Activated gamma-delta T cell treated with Interleukin-2 at 50 U/mL for 16 hours (primary cell): ENCODE measurements at regions not wholly inside any gene's neighbourhood (a gene's known extent, or its start where the extent isn't known, plus 50 kb on each side); places are given as distances from the start of the nearest gene placed in this dataset.

ENCODE experiments used
- DNase-seq: peaks from one replicate; pipeline ENCODE4 v3.0.0-alpha.2; 2020

GRCh38 chr3:111359261-111360030 lies 182.6 kb upstream of the CD96 start:
- DNase-seq = no peak

- no peak for DNase-seq
Observed at GRCh38 chr3:111362381-111363009, 179.5 kb upstream of the CD96 start.

GRCh38 chr3:111366515-111366914 lies 175.5 kb upstream of the CD96 start:
- no peak for DNase-seq

DNA sequence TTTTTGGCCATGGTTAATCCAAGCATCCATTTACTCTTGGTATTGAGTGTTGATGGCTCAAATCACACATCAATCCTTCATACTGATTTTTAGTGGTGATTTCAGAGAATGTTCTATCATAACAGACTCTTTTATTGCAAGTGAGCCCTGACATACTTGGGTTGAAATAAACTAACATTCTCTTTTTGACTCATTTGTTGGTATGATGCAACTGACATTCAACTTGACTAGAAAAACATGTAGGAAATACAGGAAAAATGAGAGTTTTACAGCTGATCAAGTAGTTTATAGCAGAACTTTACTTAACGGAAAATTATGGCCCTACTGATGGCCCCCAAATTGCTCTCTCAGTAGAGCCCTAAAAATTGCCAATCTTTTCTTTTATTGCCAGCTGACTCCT lies 173.9 kb upstream of the CD96 start:
- no peak for DNase-seq

DNA sequence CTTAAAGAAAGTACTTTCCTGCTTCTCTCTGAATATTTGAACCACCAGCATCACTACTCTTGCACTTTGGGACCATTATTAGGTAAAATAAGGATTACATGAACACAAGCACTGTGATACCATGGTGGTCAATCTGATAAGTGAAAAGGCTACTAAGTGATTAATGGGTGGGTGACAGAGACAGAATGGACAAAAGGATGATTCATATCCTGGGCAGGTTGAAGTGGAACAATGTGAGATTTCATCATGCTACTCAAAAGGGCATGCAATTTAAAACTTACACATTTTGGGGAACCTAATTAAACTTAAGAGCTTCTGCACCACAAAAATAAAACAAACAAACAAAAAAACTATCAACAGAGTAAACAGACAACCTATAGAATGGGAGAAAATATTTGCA lies 172.0 kb upstream of the CD96 start:
- no peak for DNase-seq

- DNase-seq = no peak
Observed at GRCh38 chr3:111373239-111373638, 168.8 kb upstream of the CD96 start.

- no peak for DNase-seq
Observed at GRCh38 chr3:111373861-111374260, 168.1 kb upstream of the CD96 start.

DNA sequence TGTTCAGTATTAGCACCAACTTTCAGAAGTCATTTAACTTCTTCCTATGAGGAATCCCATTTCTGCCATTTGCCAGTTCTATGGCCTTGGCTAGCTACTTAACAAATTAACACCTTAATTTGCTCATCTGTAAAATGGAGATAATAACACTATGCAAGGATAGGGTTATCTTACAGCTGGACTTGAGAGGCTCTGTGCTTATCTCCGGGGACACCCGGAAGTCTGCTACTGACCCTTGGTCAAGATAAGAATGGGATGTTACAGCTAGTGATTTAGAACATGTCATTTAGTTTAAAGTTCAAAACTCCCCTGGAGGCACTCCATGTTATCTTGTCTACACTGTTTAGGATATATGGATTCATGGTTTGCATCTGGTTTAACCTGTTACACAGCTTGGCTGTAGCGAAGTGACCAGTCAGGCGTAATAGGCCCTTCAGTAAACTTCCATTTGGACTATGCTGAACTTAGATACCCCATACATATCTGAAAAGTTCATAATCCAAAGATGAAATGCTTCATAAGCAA lies 156.0 kb upstream of the CD96 start:
- DNase-seq = no peak

DNA sequence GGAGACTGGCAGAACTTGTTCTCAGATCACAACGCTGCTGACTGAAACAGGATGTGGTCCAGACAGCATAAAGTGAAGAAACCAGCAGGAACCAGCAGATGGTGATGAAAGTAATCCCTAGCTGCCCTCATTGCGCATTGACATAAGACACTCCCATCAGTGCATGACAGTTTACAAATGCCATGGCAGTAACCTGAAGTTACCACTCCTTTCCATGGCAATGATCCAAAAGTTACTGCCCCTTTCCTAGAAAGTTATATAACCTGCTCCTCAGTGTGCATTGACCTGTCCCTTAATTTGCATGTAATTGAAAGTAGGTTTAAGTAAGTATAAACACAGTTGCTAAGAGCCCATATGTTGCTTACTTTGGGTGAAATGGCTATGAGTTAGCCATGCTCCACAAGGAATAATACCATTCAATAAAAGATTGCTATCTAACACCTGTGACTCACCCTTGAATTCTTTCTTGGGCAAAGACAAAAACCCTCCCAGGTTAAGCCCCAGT lies 149.1 kb upstream of the CD96 start:
- DNase-seq = peak; percentile 40

DNA sequence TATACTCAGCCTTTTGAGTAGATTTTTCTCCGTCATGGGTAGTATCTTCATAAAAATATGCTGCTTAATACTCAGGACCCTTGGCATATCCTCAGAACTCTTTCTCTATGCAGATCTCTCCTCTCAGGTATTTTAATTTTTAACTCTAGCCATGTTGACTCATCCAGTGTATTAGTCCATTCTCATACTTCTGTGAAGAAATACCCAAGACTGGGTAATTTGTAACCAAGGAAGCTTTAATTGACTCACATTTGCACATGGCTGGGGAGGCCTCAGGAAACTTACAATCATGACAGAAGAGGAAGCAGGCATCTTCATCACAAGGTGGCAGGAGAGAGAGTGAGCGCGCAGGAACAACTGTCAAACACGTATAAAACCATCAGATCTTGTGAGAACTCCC lies 129.3 kb upstream of the CD96 start:
- DNase-seq = no peak

DNA sequence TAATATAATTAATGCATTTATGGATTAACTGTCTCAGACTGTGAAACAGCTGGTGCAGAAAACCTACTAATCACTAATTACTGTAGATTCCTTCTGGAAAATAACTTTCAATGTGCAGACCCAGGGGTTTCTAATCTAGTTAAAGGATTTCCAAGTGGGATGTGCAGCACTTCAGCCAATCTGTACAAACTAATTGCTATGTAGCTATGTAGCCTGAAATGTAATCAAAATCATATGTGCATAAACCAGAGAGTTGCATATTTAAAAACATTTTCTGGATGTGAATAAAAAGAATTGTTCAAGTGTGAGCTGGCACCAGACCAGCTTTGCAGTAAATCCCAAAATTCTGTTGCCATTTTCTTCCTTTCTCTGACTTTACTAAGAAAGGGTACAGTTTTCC lies 127.5 kb upstream of the CD96 start:
- DNase-seq = no peak

GRCh38 chr3:111415018-111415417 lies 127.0 kb upstream of the CD96 start:
- no peak for DNase-seq

DNA sequence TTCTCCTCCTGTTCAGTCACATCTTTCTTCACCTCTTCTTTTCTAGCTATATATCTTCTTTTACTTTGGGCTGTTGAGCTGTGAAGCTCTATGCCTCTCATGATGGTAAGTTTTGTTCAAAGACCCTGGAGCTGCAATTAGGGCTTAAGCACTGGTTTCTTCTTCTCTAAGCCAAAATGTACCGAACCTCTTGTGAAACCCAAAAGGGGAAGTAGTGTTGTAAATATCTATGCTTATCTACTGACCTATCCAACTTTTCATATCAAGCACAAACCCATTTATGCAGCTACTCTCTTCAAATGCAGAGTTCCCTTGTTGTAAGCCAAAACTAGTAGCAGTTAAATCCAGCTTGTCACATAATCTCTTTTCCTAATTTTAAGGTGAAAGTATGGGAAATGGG lies 123.6 kb upstream of the CD96 start:
- DNase-seq = no peak

GRCh38 chr3:111428301-111428700 lies 113.7 kb upstream of the CD96 start:
- DNase-seq = no peak

- DNase-seq = no peak
Observed at GRCh38 chr3:111434941-111435622, 106.9 kb upstream of the CD96 start.

GRCh38 chr3:111438283-111438682 lies 103.7 kb upstream of the CD96 start:
- DNase-seq = no peak

DNA sequence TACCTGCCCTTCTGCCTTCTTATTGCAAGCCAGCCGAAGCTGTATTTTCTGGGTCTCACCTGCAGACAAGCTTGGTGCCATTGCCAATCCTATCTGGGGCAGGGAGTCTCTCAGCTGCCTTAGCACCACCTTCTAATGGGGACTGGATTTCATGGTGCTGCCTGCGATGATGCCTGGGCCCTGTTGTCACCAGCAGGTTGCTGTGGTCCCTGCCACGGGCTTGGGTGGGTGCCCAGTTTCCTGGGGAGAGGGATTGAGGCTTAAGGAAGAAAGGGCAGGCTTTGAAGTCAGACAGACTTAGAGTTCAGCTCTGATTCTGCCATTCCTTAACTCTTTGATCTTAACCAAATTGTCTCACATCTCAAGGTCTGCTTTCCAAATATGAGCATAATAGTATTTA lies 87.4 kb upstream of the CD96 start:
- no peak for DNase-seq

DNA sequence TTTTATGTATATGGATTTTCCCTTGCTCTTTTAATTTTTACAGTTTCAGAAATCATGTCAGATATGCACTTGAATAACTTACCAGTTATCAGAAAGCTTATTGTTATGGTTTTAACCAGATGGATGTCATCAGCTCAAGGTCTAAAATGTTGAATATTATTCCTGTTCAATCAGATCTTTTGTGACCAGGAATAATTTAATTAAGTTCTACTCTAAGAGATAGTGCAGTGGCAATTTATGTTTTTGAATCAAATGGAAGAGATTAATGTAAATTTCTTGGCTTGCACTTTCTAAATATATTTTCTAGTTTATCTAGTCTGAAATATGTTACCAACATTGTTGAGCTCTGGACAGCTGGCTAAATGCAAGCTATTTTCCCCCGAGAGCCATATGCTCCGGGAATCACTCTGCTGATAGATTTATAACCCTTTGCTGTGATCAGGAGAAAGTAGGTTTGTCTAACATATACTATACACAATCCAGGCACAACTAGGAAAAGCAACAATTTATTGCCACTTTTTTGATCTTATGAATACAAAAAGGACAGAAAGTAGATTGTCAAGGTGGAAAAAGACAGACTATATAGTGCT lies 76.8 kb upstream of the CD96 start:
- DNase-seq = no peak

DNA sequence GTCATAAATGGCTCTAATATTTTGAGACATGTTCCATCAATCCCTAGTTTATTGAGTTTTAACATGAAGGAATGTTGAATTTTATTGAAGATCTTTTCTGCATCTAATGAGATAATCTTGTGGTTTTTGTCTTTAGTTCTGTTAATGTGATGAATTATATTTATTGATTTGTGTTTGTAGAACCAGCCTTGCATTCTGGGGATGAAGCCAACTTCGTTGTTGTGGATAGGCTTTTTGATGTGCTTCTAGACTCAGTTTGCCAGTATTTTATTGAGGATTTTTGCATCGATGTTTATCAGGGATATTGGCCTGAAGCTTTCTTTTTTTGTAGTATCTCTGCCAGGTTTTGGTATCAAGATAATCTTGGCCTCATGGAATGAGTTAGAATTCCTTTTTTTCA lies 72.0 kb upstream of the CD96 start:
- DNase-seq = no peak

- no peak for DNase-seq
Observed at GRCh38 chr3:111471831-111472230, 70.2 kb upstream of the CD96 start.

- DNase-seq = no peak
Observed at GRCh38 chr3:111472556-111472955, 69.4 kb upstream of the CD96 start.

- DNase-seq = no peak
Observed at GRCh38 chr3:111473550-111473949, 68.4 kb upstream of the CD96 start.

- no peak for DNase-seq
Observed at GRCh38 chr3:111476701-111477100, 65.3 kb upstream of the CD96 start.
